Astrocyte (in vitro differentiated cells and primary cell): ENCODE measurements at regions not wholly inside any gene's neighbourhood (a gene's known extent, or its start where the extent isn't known, plus 50 kb on each side); places are given as distances from the start of the nearest gene placed in this dataset.

ENCODE experiments used
- EZH2 ChIP-seq: IDR thresholded peaks from 2 replicates; pipeline ENCODE4 v1.6.1; 2012; ENCODE audit warnings: mild to moderate bottlenecking, low read length, inconsistent platforms; ENCODE audit not compliant: insufficient read depth
- TF ChIP-seq, protein P1 (sequence below): IDR thresholded peaks from 2 replicates; pipeline ENCODE4 v1.5.1; 2011; ENCODE audit warnings: low read depth, mild to moderate bottlenecking, inconsistent platforms, low read length, moderate library complexity; ENCODE audit not compliant: insufficient read depth

DNA sequence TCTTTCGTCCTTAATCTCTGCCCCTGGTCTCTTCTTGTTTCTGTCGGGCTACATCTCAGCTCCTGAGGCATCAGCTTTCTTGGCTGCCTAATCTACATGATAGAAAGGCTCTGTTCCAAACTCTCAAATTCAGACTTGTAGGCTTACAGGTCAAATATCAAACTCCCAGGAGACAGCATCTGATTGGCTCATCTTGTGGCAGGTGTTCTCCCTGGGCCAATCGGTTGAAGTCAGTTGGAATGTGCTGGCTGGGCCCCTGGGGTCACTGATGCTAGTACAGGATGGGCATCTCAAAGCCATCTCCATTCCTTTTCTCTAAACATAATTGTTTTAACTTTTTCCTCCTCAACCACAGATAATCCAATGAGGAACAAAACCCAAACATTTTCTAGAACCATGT is 198.7 kb downstream of the CNTN3 start:
- TF ChIP-seq, protein P1, sequence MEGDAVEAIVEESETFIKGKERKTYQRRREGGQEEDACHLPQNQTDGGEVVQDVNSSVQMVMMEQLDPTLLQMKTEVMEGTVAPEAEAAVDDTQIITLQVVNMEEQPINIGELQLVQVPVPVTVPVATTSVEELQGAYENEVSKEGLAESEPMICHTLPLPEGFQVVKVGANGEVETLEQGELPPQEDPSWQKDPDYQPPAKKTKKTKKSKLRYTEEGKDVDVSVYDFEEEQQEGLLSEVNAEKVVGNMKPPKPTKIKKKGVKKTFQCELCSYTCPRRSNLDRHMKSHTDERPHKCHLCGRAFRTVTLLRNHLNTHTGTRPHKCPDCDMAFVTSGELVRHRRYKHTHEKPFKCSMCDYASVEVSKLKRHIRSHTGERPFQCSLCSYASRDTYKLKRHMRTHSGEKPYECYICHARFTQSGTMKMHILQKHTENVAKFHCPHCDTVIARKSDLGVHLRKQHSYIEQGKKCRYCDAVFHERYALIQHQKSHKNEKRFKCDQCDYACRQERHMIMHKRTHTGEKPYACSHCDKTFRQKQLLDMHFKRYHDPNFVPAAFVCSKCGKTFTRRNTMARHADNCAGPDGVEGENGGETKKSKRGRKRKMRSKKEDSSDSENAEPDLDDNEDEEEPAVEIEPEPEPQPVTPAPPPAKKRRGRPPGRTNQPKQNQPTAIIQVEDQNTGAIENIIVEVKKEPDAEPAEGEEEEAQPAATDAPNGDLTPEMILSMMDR, result no peak
- no peak for TF ChIP-seq EZH2
